22Rv1 (cell line): ENCODE measurements at regions not wholly inside any gene's neighbourhood (a gene's known extent, or its start where the extent isn't known, plus 50 kb on each side); places are given as distances from the start of the nearest gene placed in this dataset.

Experiments used
- H3K27ac ChIP-seq: fragments of 450-650 bp; 2 replicates; pipeline ENCODE4 v1.5.1; 2017
- CTCF ChIP-seq: fragments of 450-650 bp; IDR thresholded peaks from 2 replicates; pipeline ENCODE4 v1.5.1; 2017; ENCODE audit warnings: mild to moderate bottlenecking
- ZFX ChIP-seq: fragments of 450-650 bp; IDR thresholded peaks from 2 replicates; pipeline ENCODE4 v1.6.1; 2017; ENCODE audit warnings: antibody characterized with exemption, borderline replicate concordance

GRCh38 chrX:40290517-40290916 is 192.8 kb upstream of the BCOR start:
- TF ChIP-seq CTCF (no peak), ZFX (no peak)
- H3K27ac ChIP-seq, result no peak overlapping the region

DNA sequence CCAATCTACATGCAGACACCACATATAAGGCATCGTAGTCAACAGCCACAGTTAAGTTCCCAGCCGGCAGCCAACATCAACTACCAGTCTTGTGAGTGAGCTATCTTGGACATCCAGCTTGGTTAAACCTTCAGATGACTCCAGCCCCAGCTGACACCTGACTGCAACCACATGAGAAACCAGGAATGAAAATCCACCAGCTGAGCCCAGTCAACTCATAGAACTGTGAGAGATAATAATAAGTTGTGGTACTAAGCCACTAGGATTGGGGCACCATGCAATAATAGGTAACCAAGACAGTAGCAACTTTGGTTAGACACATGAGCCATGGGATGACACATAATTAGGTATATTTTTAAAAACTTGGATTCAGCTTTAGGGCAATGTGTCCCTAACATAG is 188.1 kb upstream of the BCOR start:
- H3K27ac ChIP-seq, result no peak overlapping the region
- TF ChIP-seq CTCF, result no peak
- TF ChIP-seq ZFX, result no peak

DNA sequence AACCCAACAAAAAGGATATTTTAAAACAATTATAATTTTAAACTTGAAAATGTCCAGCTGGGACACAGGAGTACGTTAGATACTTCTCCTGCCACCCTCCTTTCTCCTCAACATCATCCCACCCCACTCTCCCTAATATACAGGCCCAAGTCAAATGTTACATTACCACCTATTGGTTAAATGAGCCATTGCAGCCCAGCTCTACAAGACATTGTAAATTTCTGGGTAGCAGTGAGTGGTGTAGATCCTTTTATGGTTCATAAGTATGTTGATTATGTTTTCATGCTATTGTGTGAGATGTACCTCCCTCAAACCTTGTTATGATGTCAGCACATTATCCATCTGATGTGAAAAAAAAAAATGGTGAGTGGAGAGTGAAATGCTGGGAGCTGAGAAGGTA is 187.1 kb upstream of the BCOR start:
- no peak for TF ChIP-seq ZFX
- TF ChIP-seq CTCF, result no peak
- no peak overlapping the region for H3K27ac ChIP-seq

- no peak overlapping the region for H3K27ac ChIP-seq
- TF ChIP-seq CTCF, result no peak
- no peak for TF ChIP-seq ZFX
Observed at GRCh38 chrX:40283981-40284380, 186.2 kb upstream of the BCOR start.

- no peak overlapping the region for H3K27ac ChIP-seq
- TF ChIP-seq ZFX (no peak), CTCF (no peak)
Observed at GRCh38 chrX:40282946-40283660, 185.3 kb upstream of the BCOR start.

GRCh38 chrX:40282348-40282747 is 184.6 kb upstream of the BCOR start:
- no peak overlapping the region for H3K27ac ChIP-seq
- no peak for TF ChIP-seq CTCF
- TF ChIP-seq ZFX, result no peak

DNA sequence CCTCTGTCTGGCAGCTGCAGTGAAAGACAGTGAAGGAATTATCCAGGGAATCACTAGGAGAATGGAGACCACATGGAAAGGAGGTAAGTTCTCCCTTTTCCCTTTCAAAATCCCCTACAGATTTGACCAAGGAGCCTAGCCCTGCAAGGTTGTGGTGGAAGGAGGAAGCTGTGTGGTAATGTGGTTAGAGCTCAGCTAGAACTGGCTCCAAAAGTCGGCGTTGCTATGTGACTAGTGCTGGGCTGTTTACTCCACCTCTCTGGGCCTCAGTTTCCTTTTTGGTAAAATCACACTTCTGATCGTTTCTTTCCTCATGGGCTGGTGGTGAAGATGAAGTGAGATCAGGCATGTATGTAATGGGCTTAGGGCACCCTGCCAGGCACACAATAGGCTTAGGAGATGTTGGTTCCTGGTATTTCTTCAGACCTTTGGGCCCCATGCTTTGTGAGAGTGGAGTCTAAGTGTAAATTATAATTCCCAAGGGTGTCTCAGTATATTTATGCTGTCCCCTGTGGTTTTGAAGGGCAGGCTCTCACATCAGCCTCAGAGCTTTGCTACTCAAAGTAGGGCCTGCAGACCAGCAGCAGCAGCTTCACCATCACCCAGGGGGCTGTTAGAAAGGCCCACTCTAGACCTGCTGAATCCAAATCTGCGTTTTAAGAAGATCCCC is 183.7 kb upstream of the BCOR start:
- no peak overlapping the region for H3K27ac ChIP-seq
- no peak for TF ChIP-seq ZFX
- TF ChIP-seq CTCF, result no peak
